CD4-positive, alpha-beta T cell (primary cell): ENCODE measurements at regions not wholly inside any gene's neighbourhood (a gene's known extent, or its start where the extent isn't known, plus 50 kb on each side); places are given as distances from the start of the nearest gene placed in this dataset.

ENCODE experiments used
- ATAC-seq: fragments of 200-7000 bp; cut with Tn5 transposase; one replicate; pipeline ENCODE4 v1.10.0; 2022; ENCODE audit warnings: mild to moderate bottlenecking; ENCODE audit not compliant: poor library complexity
- CTCF ChIA-PET: fragments of 350-600 bp; sonication (Branson Sonifier 250); formaldehyde crosslinking; loops from one replicate; lab custom pipeline; 2021; ENCODE audit warnings: antibody characterized with exemption, inconsistent platforms; lab: Charles Lee
- POLR2A ChIA-PET: fragments of 350-600 bp; sonication (Branson Sonifier 250); formaldehyde crosslinking; loops from one replicate; lab custom pipeline; 2021; ENCODE audit warnings: antibody characterized with exemption, inconsistent platforms; lab: Charles Lee
- DNase-seq, 14 experiments: peaks; one replicate each; pipeline ENCODE4 v3.0.0-alpha.2; 2013 to 2020; ENCODE audit warnings: mixed read lengths in 2 of 14
- H3K27ac ChIP-seq, 2 donors: one replicate each; pipeline versions ENCODE4 v1.5.1 to v1.7.0; 2013; ENCODE audit warnings: low read length in 2 of 2, low read depth in 1 of 2, mild to moderate bottlenecking in 1 of 2
- H3K27me3 ChIP-seq, 2 experiments: 1 replicate in 1 of 2; 2 replicates in 1 of 2; pipeline versions ENCODE4 v1.6.1 to v1.7.0; 2013; ENCODE audit warnings: low read length in 2 of 2, control low read depth in 1 of 2, mild to moderate bottlenecking in 1 of 2, moderate library complexity in 1 of 2; ENCODE audit not compliant: insufficient read depth in 2 of 2, control insufficient read depth in 1 of 2
- H3K36me3 ChIP-seq: one replicate; pipeline ENCODE4 v1.6.1; 2013; ENCODE audit warnings: low read length, control low read depth; ENCODE audit not compliant: insufficient read depth
- H3K4me1 ChIP-seq: one replicate; pipeline ENCODE4 v1.6.1; 2013; ENCODE audit warnings: low read length, control low read depth; ENCODE audit not compliant: insufficient read depth
- H3K4me3 ChIP-seq: one replicate; pipeline ENCODE4 v1.5.1; 2013; ENCODE audit warnings: mild to moderate bottlenecking, low read length, moderate library complexity
- H3K9me3 ChIP-seq, 2 experiments: 1 replicate in 1 of 2; 2 replicates in 1 of 2; pipeline versions ENCODE4 v1.6.1 to v1.7.0; 2013; ENCODE audit warnings: low read length in 2 of 2, mild to moderate bottlenecking in 2 of 2, control low read depth in 1 of 2, moderate library complexity in 1 of 2; ENCODE audit not compliant: control insufficient read depth in 1 of 2, insufficient read depth in 1 of 2
- H3K27ac Mint-ChIP-seq: one replicate; pipeline ENCODE4 v1.8.0; 2020; ENCODE audit warnings: mixed read lengths
- H3K27me3 Mint-ChIP-seq: one replicate; pipeline ENCODE4 v1.8.0; 2021; ENCODE audit warnings: mixed read lengths
- H3K36me3 Mint-ChIP-seq: one replicate; pipeline ENCODE4 v1.8.0; 2021; ENCODE audit warnings: low read depth, mixed read lengths
- H3K4me1 Mint-ChIP-seq: one replicate; pipeline ENCODE4 v1.8.0; 2021; ENCODE audit warnings: low read depth, mixed read lengths
- H3K4me3 Mint-ChIP-seq: one replicate; pipeline ENCODE4 v1.8.0; 2020; ENCODE audit warnings: mild to moderate bottlenecking, mixed read lengths
- H3K9me3 Mint-ChIP-seq: one replicate; pipeline ENCODE4 v1.8.0; 2020; ENCODE audit warnings: mixed read lengths
- CTCF ChIP-seq: fragments of 200-600 bp; IDR thresholded peaks from one replicate; pipeline ENCODE4 v1.8.0; 2022; ENCODE audit warnings: antibody characterized with exemption, mild to moderate bottlenecking
- intact Hi-C, 2 experiments: fragments of 100-400 bp; cut with DNase I in 1 of 2; cut with micrococcal nuclease in 1 of 2; formaldehyde crosslinking; loops; one replicate each; pipeline versions ENCODE4 v1.15.1 to v1.9.0; 2023 to 2025; cut with DNase I, micrococcal nuclease

DNA sequence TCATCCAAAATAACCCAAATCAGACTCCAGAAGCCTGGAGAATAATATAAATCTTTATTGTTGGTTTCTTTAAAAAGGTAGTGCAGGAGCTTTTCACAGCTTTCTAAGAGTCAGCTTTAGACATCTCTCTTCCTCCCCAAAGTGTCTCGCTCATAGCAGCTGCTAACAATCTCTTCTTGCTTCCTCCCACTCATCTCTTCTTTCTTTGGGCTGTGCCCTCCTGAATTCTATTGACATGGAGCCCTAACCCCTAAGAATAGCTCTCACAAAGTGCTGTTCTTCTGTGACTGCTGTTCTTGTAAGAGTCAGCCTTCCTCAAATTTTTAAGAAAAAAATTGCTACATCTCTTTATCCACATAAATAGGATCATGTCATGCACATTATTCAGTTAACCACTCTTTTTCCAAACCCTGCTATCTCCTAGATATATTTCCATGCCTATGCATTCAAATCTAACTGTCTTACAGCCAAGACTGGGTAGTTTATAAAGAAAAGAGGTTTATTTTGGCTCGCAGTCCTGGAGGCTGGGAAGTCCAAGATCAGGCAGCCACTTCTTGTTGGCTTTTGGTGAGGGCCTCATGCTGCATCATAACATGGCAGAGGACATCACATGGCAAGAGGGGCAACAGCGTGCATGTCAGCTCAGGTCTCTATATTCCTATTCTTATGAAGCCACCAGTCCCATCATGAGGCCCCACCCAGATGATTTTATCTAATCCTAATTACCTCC, 301.0 kb upstream of the POU3F1 start:
- no peak overlapping the region for H3K4me3 Mint-ChIP-seq
- H3K9me3 ChIP-seq: peaks cover 0 to 3% of the 10 kb centered on the region in 2 experiments
- intact Hi-C loops: no loop called here
- peaks cover 4% of the 10 kb centered on the region for H3K9me3 Mint-ChIP-seq
- peaks cover 2 to 5% of the 10 kb centered on the region in 2 experiments for H3K27me3 ChIP-seq
- no peak overlapping the region for H3K4me3 ChIP-seq
- H3K27me3 Mint-ChIP-seq: peaks cover 1% of the 10 kb centered on the region
- TF ChIP-seq CTCF: no peak
- H3K36me3 Mint-ChIP-seq: no peaks in the 10 kb centered on the region
- no peaks in the 10 kb centered on the region for H3K4me1 ChIP-seq
- no peak overlapping the region for H3K27ac ChIP-seq
- H3K4me1 Mint-ChIP-seq: no peaks in the 10 kb centered on the region
- no peaks in the 10 kb centered on the region for H3K36me3 ChIP-seq
- no peak overlapping the region for H3K27ac Mint-ChIP-seq
- DNase-seq (no peak), ATAC-seq (no peak)
- ChIA-PET CTCF (no interaction called here), POLR2A (no interaction called here)

- peaks cover 4% of the 10 kb centered on the region for H3K9me3 Mint-ChIP-seq
- no peaks in the 10 kb centered on the region for H3K4me1 Mint-ChIP-seq
Observed at GRCh38 chr1:38344716-38345115, 298.1 kb upstream of the POU3F1 start.

GRCh38 chr1:38341694-38342093, 295.1 kb upstream of the POU3F1 start:
- H3K27ac Mint-ChIP-seq: no peak overlapping the region
- H3K9me3 Mint-ChIP-seq: no peaks in the 10 kb centered on the region
- DNase-seq (no peak), ATAC-seq (no peak)
- peaks cover 12% of the 10 kb centered on the region for H3K27me3 Mint-ChIP-seq
- H3K4me3 Mint-ChIP-seq: no peak overlapping the region
- H3K36me3 Mint-ChIP-seq: no peaks in the 10 kb centered on the region
- Histone ChIP-seq H3K27ac (no peak overlapping the region), H3K36me3 (no peaks in the 10 kb centered on the region), H3K4me1 (no peaks in the 10 kb centered on the region), H3K27me3 (peaks cover 5 to 12% of the 10 kb centered on the region in 2 experiments), H3K9me3 (no peaks in the 10 kb centered on the region), H3K4me3 (no peak overlapping the region)
- intact Hi-C loops: no loop called here
- ChIA-PET POLR2A (no interaction called here), CTCF (no interaction called here)
- no peak for TF ChIP-seq CTCF
- H3K4me1 Mint-ChIP-seq: no peaks in the 10 kb centered on the region

More at GRCh38 chr1:38344716-38345115, 298.1 kb upstream of the POU3F1 start:
- ATAC-seq (no peak), DNase-seq (no peak)
- H3K27ac ChIP-seq: no peak overlapping the region
- H3K36me3 ChIP-seq: no peaks in the 10 kb centered on the region
- H3K4me1 ChIP-seq: no peaks in the 10 kb centered on the region
- intact Hi-C loops: no loop called here
- H3K4me3 ChIP-seq: no peak overlapping the region
- ChIA-PET POLR2A (no interaction called here), CTCF (no interaction called here)
- peaks cover 0 to 3% of the 10 kb centered on the region in 2 experiments for H3K9me3 ChIP-seq
- Mint-ChIP-seq H3K4me3 (no peak overlapping the region), H3K27ac (no peak overlapping the region), H3K36me3 (no peaks in the 10 kb centered on the region), H3K27me3 (peaks cover 12% of the 10 kb centered on the region)
- peaks cover 5 to 6% of the 10 kb centered on the region in 2 experiments for H3K27me3 ChIP-seq
- no peak for TF ChIP-seq CTCF
